ENCODE measurements at regions not wholly inside any gene's neighbourhood (a gene's known extent, or its start where the extent isn't known, plus 50 kb on each side); places are given as distances from the start of the nearest gene placed in this dataset.

DNA sequence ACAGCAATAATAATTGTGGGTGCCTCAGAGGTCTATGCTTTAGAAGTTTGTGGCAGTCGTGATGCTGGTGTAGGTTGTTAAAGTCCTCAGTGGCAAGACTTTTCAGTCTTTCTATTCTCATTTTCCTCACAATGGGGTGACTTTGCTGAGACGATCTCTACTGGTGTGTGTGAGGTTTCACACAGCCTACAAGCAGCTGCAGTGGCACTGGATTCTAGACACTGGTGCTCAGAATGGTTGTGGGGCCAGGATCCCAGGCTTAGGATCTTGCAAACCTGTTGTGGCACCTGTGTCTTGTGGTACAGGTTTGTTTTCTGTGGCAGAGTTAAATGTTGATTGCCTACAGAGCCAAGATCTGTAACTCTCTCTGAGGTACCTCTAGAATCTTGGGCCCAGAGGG lies 581.2 kb downstream of the PTPRC start:
- H3K27me3 ChIP-seq (ENCODE audit: insufficient read depth, poor library complexity, severe bottlenecking): no peaks in the 10 kb centered on the region
- no peak for TF ChIP-seq SPI1 (IDR thresholded peaks at IDR 0.05; ENCODE audit: borderline replicate concordance, low read depth)
- TF ChIP-seq GABPA (IDR thresholded peaks at IDR 0.05; ENCODE audit: low read depth): no peak
- TF ChIP-seq, protein P1, sequence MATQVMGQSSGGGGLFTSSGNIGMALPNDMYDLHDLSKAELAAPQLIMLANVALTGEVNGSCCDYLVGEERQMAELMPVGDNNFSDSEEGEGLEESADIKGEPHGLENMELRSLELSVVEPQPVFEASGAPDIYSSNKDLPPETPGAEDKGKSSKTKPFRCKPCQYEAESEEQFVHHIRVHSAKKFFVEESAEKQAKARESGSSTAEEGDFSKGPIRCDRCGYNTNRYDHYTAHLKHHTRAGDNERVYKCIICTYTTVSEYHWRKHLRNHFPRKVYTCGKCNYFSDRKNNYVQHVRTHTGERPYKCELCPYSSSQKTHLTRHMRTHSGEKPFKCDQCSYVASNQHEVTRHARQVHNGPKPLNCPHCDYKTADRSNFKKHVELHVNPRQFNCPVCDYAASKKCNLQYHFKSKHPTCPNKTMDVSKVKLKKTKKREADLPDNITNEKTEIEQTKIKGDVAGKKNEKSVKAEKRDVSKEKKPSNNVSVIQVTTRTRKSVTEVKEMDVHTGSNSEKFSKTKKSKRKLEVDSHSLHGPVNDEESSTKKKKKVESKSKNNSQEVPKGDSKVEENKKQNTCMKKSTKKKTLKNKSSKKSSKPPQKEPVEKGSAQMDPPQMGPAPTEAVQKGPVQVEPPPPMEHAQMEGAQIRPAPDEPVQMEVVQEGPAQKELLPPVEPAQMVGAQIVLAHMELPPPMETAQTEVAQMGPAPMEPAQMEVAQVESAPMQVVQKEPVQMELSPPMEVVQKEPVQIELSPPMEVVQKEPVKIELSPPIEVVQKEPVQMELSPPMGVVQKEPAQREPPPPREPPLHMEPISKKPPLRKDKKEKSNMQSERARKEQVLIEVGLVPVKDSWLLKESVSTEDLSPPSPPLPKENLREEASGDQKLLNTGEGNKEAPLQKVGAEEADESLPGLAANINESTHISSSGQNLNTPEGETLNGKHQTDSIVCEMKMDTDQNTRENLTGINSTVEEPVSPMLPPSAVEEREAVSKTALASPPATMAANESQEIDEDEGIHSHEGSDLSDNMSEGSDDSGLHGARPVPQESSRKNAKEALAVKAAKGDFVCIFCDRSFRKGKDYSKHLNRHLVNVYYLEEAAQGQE (IDR thresholded peaks at IDR 0.05; ENCODE audit: insufficient replicate concordance, low read depth): no peak
- no peak for TF ChIP-seq CTCF (IDR thresholded peaks at IDR 0.05; ENCODE audit: insufficient read depth, low read length)
- TF ChIP-seq POLR2AphosphoS5 (IDR thresholded peaks at IDR 0.05; ENCODE audit: low read depth): no peak
- no peak overlapping the region for H3K4me3 ChIP-seq (replicated peaks; ENCODE audit: insufficient read depth, low read length)
- DNase-seq (ENCODE audit: low read depth in 1 of 2, low spot score in 1 of 2): no peak
- no peak overlapping the region for H3K27ac ChIP-seq (replicated peaks)

DNA sequence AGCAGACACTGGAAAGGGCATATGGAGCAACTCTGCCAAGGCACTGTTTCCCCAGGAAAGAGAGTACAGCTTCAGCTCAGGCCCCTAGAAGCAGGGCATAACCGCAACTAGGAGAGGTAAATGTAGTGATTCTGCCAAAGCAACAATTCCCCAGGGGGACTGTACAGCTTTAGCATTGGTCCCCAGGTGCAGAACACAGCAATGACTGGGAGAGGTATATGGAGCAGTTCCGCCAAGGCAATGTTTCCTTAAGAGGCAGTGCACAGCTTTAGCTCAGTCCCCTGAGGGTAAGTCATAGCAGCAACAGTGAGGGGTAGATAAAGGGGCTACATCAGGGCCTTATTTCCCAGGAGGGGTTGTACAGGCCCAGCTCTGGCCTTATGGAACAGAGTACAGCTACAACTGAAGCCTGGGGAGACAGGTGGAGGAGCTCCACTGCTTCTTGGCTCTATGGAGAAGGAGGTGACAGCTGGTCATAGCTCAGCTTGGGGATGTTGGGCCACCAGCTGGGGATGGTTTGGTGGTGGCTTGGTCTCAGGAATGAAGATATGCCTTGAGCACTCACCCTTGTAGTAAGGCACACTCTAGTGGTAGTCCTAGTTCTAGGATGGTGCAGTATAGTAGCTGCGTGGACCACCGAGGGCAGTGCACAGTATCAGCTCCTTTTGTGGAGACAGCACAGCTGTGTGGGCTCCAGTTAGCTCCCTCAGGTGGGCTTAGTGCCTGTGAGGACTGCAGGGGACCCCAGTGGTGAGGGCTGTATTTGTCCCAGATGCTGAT lies 582.7 kb downstream of the PTPRC start:
- TF ChIP-seq, protein P1 (IDR thresholded peaks at IDR 0.05; ENCODE audit: insufficient replicate concordance, low read depth): no peak
- TF ChIP-seq CTCF (IDR thresholded peaks at IDR 0.05; ENCODE audit: insufficient read depth, low read length) (no peak), POLR2AphosphoS5 (IDR thresholded peaks at IDR 0.05; ENCODE audit: low read depth) (no peak), SPI1 (IDR thresholded peaks at IDR 0.05; ENCODE audit: borderline replicate concordance, low read depth) (no peak), GABPA (IDR thresholded peaks at IDR 0.05; ENCODE audit: low read depth) (no peak)
- no peak overlapping the region for H3K4me3 ChIP-seq (replicated peaks; ENCODE audit: insufficient read depth, low read length)
- H3K27ac ChIP-seq (replicated peaks): no peak overlapping the region
- no peak for DNase-seq (ENCODE audit: low read depth in 1 of 2, low spot score in 1 of 2)
- H3K27me3 ChIP-seq (ENCODE audit: insufficient read depth, poor library complexity, severe bottlenecking): no peaks in the 10 kb centered on the region

DNA sequence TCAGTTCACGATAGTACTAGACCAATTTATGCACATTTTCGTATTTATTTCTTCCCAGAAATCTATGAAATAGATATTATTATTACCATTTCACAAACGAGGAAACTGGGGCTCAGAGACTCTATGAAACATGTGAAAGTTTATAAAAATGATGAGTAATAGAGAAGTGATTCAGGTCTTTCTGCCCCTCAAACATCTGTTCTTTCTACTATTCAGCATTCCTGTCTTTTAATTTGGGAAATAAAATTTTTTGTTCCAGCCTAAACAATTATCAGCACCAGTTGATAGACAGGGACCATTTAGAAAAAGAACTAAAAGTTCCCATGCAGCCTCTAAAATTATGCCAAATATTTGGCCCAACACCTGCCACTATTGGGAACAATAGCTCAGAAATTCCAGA lies 585.1 kb downstream of the PTPRC start:
- TF ChIP-seq GABPA (IDR thresholded peaks at IDR 0.05; ENCODE audit: low read depth) (no peak), CTCF (IDR thresholded peaks at IDR 0.05; ENCODE audit: insufficient read depth, low read length) (no peak), POLR2AphosphoS5 (IDR thresholded peaks at IDR 0.05; ENCODE audit: low read depth) (no peak), SPI1 (IDR thresholded peaks at IDR 0.05; ENCODE audit: borderline replicate concordance, low read depth) (no peak)
- TF ChIP-seq, protein P1 (IDR thresholded peaks at IDR 0.05; ENCODE audit: insufficient replicate concordance, low read depth): no peak
- DNase-seq (ENCODE audit: low read depth in 1 of 2, low spot score in 1 of 2): no peak
- Histone ChIP-seq H3K27me3 (ENCODE audit: insufficient read depth, poor library complexity, severe bottlenecking) (no peaks in the 10 kb centered on the region), H3K27ac (replicated peaks) (no peak overlapping the region), H3K4me3 (replicated peaks; ENCODE audit: insufficient read depth, low read length) (no peak overlapping the region)

All from HL-60 (cell line).